Stimulated activated CD8-positive, alpha-beta memory T cell treated with anti-CD3 and anti-CD28 coated beads, Interleukin-4, amount 100 ng/mL, for 48 hours (primary cell): ENCODE measurements at regions not wholly inside any gene's neighbourhood (a gene's known extent, or its start where the extent isn't known, plus 50 kb on each side); places are given as distances from the start of the nearest gene placed in this dataset.

Experiments
- DNase-seq: peaks from one replicate; pipeline ENCODE4 v3.0.0-alpha.2; 2020

DNA sequence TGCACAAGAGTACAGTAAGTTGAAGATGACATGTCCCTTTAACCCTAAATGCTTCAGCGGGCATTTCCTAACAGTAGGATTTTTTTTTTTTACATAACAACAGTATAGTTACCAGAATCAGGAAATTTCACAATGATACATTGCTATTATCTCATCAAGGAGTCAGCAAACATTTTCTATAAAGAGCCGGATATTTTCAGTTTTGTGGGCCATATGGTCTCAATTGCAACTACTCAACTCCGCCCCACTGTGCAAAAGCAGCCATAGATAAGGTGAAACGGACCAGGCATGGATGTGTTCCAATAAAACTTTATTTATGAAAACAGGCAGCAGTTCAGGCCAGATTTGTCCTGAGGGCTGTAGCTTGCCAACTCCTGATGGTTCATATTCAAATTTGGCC lies 130.6 kb downstream of the SMAD6 start:
- no peak for DNase-seq

DNA sequence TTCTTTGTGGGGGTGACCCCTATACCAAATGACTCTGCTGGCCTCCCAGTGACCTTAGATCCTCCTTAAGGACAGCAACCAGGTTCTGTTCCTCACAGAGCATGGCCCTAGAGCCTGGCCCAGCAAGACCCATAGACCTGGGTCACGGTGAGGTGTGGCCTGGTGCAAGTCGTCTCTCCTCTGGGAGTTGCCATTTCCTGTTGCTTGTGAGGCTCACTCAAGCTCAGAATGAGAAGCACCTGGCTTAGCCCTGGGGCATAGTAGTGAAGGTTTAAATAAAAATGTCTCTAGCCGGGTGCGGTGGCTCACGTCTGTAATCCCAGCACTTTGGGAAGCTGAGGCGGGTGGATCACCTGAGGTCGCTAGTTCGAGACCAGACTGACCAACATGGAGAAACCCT lies 131.3 kb downstream of the SMAD6 start:
- no peak for DNase-seq

DNA sequence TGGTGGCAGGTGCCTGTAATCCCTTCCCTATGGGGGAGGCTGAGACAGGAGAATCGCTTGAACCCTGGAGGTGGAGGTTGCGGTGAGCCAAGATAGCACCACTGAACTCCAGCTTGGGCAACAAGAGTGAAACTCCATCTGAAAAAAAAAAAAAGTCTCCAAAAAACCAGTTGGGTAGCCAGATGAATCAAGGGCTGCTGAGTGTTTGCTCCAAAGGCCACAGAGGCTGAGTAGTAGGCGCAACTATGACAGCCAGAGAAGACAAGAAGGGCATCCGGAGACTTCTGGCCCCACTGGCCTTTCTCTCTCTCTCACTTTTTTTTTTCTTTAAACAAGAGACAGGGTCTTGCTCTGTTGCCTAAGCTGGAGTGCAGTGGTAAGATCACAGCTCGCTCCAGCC lies 131.8 kb downstream of the SMAD6 start:
- DNase-seq, result no peak

DNA sequence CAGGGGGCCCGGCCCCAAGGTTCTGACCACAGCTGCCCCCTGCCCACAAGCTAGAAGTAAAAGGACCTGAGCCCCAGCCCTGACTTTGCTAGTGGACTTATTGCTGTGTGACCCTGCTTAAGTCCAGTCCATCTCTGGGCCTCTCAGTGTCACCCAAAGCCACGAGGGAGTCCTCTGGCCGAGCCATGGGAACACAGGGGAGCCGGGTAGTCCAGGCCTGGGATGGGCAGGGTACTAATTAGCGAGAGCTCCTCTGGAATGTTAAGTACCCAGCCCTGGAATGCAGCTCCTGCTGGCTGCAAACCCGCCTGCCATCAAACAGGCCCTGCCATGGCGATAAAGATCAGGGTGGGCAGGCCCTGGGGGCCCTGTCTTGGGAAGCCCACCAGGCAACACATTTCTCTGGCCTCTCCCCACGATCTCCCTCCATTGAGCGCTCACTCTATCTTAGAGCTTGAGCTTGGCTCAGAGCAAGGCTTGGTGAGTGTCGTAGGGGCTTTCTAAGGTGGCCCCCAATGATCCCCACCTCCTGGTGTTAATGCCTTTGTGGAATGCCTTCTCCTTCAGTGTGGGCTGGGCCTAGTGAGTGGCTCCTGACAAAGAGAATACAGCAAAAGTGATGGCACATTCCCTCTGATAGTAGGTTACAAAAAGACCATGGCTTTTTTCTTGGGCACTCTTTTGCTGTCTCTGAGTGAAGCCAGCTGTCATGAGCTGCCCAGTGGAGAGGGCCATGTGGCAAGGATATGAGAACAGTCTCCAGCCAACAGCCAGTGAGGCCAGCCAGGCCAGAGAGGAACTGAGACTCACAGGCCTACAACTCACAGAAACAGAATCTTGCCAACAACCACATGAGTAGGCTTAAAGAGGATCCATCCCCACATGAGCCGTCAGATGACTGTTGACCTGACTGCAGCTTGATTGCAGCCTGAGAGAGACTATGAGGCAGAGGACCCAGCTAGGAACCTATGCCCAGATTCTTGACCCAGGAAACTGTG lies 133.1 kb downstream of the SMAD6 start:
- DNase-seq, result no peak

DNA sequence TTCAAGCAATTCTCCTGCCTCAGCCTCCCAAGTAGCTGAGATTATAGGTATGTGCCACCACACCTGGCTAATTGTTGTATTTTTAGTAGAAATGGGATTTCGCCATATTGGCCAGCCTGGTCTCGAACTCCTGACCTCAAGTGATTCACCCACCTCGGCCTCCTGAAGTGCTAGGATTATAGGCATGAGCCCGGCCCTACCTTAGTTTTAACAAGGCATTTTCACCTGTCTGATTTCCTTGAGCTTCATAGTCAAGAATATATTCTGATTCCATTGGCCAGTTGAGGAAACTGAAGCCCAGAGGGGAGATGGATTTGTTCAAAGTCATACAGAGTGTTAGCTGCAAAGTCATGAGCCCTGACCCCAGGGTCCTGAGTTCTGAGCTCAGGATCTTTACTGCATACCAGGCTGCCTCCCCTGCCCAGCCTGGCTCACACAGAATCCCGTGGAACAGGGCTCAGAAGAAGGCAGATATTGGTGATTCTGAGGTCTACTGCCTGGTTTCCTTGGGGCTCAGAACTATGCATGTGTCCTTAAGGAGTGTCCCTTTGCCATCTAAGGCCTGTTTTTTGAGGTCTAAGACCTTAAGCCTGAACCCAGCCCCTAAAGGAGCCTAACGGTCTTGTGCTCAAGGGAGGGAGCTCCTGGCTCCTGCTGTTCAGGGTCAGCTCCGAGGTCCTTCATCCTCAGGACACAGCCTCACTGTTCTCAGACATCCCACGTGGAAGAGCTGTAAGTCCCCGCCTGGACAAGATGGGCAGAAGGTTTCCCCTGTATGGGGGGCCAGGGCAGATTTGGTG lies 134.4 kb downstream of the SMAD6 start:
- DNase-seq, result no peak

DNA sequence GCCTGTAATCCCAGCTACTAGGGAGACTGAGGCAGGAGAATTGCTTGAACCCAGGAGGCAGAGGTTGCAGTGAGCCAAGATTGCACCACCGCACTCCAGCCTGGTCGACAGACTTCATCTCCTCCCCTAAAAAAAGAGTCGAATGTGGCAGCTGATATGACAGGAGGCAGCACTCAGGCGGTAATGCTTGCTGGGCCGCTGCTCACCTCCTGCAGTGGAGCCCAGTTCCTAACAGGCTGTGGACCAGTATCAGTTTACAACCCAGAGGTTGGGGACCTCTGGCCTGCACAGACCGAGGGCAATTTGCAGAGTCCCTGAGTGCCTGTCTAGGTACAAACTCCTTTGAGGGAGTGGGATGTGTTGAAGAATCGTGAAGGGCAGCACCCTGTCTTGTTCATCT lies 136.2 kb downstream of the SMAD6 start:
- DNase-seq, result no peak

DNA sequence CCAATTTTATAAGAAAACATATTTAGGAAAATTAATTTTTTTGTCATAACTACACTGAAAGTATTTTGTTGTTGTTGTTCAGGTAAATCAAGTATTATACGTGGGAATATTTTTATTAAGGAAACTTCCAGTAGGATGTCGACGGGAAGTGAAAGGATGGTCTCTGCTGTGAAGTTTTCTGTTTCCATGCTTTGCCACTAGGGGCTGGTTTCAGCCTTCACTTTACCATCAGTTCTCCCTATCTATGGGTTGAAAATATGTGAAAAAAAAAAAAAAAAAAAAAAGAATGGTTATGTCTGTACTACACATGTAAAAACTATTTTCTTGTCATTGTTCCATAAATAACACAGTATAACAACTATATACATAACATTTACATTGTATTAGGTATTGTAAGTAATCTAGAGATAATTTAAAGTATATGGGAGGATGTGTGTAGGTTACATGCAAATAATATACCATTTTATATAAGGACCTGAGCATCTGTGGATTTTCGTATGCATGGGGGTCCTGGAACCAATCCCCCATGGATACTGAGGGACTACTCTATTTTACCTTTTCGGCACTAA lies 136.7 kb downstream of the SMAD6 start:
- no peak for DNase-seq

DNA sequence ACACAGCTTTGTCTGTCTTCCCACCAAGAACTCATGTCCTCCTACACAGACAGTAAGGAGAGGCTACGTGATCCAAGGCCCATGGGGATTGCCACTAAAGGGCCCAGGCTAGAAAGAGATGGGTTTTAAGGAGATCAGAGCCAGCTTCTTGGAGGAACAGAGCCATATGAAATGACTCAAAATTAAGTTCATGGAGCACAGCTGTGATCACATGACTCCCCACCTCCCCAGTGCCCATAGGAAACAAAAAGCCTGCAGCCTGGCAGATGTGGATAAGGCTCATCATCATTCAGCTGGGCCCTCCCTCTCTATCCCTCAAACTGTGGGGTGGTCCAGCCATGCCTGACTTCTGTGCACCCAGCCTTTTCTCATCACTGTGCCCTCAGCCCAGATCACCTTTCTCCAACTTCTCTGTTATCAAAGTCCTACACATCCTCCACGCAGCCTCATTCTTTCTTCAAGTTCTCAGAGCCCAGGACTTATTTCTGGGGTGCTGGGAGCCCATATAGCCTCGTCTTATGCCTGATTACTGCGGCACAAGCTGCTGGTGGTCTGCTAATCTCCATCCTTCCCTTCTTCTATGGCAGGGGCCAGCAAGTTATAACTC lies 137.6 kb downstream of the SMAD6 start:
- DNase-seq, result no peak

DNA sequence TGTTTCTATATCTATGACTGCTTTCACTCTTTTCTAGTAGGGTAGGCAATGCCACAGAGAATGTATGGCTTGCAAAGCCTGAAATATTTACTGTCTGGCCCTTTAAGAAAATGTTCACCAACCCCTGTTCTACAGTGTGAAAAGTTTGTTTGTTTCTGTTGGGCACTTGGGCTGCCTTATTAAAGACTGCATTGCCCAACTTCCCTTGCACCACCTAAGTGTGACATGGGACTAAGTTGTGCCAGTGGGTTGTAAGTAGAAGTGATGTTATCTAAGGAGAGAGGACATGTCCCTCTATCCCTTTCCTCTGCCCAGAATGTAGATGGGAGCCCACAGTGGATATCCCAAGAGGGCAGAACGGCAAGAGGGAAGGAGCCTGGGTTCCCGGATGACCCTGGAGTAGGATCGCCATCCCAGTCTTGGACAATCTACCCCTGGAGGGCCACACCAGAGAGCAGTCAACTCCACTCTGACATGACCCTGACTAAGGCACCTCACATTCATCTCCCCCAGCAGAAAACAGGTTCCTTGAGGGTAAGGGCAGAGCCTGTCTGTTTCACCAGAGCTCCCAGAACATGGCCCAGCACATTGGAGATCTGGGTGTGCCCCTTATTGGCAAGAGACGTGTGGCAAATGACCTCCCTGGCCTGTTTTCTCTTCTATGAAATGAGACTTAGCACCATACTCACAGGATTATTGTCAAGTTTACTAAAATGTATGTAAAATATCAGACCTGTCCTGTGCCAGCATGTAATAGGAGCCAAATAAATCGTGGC lies 138.8 kb downstream of the SMAD6 start:
- no peak for DNase-seq

DNA sequence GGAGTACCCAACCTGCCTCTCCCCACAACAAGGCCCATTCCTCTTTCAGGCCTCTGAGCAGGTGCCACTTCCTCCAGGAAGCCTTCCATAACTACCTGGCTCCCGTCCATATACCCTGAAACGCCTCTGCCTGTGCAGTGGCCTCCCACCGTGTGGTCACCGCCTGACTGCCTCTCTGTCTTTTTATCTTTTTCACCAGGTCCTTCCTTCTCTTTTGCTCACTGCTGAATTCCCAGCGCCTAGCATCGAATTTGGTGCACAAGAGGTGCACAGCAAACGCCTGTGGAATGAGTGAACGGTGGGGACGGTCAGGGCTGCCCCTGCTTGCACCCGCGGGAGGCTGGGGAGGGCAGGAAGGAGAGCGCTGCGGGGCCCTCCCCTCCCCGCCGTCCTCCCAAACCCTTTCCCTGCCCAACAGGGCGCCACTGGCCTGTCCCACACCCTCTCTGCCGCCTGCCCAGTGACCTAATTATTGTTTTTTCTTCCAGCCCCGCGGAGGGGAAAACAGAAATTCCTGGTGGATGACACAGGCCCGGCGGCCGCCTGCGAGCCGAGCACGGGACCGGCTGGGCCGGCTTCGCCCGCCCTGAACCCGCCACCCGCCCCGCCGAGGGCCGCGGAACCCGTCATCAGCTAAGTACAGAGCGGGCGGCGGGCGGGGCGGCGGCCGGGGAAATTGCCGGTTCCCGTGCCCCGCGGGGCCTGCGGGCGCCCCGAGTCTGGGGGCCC lies 140.1 kb downstream of the SMAD6 start:
- peak; percentile 36 for DNase-seq

DNA sequence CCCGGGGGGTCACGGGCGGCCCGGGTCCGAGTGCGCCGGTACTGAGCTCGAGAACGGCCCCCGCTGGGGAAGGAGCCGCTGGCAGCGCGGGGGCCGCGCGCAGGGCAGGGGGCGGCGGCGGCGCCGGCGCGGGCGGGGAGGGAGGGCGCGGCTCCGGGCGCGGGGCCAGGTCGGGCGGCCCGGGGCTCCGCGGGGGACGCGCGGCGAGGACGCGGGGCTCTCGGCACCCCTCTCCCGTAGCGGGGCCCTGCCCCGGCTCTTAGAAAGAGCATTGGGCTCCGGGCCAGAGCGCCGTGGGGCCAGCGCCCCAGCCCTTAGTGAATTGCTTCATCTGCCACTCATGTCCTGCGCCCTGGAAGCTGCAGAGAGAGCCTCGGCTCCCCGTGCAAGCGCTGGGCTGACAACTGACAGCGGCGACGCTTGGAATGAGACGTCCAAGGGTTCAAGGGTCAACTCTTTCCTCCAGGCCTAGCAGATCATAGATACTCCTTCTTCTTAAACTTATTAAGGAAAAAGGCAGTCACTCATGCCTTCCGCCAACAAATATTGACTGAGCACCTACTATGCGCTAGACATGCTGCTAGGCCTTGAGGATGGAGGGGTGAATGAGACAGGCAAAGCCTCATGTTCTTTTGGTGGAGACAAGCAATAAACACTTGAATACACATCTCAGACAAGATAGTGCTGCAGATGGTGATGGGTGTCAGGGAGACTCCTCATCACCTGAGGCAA lies 140.8 kb downstream of the SMAD6 start:
- DNase-seq, result no peak

DNA sequence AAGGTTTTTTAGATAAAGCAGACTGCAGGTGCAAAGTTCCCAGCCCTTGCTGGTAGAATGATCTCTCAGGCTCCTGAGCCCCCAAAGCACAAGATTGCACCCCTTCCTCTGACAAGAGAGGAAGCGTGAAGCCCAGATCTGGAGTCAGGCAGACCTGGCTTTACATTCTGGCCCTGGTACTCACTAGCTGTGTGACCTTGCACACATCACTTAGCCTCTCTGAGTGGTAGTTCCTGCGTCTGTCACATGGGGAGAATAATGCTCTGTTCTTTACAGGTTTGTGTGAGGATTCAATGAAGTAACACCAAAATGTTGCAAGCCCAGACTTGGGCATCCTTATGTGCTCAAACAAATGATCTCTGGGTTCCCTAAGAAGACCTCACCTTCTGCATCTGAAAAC lies 141.5 kb downstream of the SMAD6 start:
- DNase-seq, result no peak

DNA sequence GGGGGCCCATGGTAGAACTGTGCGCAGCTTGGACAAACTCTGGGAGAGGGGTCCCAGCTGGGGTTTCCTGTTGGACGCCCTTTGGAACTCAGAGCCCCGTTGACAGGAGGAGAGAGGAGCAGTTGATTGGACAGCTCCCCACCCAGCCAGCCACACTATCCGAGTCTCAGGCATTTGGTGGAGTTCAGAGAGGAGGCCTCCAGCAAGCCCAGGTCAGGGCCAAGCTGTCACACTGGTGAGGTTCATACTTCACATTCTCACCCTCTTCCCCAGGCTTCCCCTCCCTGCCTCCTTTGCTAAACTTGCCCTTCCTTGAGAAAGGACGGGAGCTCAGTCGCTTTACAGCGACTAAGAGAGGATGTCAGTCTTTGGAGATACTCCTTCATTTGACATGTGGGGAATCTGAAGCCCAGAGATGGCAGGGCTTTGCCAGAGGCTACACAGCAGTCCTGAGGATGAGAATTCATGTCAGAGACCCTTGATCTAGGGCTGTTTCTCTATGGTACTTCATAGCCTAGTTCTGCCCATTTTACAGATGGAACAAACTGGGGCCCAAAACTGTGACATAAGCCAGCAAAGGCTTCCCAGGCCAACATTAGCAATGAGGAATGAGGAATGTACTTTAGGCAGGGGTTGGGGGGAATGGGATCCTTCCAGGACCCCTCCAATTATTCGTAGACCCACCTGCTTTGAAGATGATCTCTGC lies 142.2 kb downstream of the SMAD6 start:
- DNase-seq, result no peak

DNA sequence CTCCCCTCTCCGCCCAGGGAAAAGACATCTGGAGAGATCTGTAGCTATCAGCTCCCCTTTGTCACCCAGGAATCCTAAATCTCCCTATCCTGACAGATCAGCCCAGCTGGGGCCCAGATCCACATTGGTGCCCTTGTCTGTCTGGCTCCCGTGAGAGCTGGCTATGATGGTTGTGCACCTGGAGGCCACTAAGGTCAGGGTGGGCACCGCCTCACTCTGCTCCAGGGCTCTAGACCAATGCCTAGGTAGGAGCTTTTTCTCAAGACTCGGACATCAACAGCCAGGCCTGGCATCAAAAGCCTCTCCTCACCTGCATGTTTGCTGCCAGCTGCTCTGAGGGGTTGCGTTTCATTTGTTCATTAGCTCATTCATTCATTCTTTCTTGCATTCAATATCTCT lies 142.7 kb downstream of the SMAD6 start:
- no peak for DNase-seq

DNA sequence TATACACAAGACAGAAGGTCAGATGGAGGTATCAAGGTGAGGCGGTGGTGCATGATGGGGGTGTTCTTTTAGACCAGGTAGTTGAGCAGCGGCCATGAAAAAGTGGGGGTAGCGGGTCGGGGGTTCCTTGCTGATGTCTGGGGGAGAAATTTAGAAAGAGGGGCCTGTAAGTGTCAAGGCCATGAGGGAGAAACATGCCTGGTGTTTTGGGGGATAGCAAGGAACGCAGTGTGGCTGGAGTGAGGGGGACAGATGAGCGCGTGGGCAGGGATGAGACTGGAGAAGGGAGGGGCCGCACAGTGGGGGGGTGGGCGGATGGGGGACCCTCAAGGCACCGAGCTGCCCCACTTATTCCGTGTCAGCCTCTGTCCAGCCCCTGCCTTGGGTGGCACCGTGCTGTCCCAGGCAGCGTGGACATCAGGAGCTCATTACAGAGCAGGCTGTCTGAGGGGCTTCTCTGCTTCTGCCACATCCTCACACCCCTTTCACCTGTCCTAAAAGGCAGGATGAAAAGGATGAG lies 143.3 kb downstream of the SMAD6 start:
- DNase-seq, result no peak

DNA sequence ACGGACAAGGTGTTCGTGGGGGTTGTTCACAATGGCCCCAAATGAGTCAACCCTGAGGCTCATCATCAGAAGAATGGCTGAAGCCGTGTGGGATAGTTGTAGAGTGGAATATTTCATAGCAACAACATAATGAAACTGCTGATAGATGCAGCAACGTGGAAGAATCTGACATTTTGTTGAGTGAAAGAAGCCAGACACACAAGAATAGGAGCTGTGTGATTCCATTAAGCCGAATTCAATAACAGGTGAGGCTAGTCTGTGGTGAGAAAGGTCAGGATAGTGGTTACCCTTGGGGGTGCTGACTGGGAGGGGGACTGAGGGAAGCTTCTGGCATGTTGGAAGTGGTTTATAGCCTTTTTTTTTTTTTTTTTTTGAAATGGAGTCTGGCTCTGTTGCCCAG lies 144.0 kb downstream of the SMAD6 start:
- DNase-seq, result no peak

DNA sequence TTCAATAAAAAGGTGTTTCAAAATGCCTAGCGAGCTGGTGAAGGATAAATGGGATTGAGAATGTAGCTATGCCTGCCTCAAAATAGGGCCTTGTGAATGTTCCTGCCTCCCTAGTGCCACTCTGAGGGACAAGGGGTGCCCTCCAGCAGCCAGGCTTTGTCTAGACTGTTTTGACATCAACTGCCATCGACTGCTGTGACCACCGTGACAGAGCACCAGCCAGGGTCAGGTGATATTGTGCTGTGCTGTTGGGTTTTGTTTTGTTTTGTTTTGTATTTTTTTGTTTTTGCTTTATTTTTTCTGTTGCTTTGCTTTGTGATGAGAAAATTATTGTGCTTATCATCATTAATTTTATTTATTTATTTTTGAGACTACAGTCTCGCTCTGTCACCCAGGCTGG lies 144.8 kb downstream of the SMAD6 start:
- DNase-seq, result no peak

DNA sequence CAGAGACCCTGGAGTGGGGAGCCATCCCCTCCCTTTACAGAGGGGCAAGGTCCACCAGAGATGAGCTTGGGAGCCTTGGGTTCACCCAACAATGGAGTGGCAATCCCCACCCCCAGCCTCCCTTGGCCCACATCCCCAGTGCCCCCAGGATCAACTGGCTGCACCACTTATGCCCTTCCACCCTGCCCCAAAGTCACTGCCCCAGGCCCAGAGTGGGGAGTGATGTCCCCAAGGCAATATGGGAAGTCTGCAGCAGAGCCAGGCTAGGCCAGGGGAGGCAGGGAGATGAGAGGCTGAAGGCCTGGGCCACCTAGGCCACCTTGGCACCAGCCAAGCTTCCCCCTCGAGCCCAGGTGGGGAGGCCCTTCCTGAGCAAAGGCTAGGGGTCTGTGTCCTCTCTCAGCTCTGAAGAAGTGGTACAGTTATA lies 145.5 kb downstream of the SMAD6 start:
- no peak for DNase-seq

DNA sequence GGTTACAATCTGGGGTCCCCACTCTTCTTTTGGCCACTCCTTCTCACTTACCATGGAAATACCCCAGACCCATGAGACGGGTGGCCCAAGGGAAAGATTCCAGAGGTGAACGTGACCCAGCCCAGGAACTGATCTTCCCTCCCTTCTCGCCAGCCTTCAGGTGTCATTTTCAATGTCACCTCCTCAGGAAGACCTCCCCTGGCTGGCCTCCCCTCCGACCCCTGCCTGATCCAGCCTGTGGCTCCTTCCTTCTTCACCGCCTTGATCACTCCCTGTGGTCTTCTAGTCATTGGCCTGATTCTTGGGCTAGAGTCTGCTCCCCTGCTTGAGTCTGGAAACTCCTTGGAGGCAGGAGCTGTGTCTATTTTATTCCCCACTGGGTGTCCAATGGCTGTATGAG lies 146.1 kb downstream of the SMAD6 start:
- no peak for DNase-seq
